HG03565 (cell line): ENCODE measurements at regions not wholly inside any gene's neighbourhood (a gene's known extent, or its start where the extent isn't known, plus 50 kb on each side); places are given as distances from the start of the nearest gene placed in this dataset.

Experiments used
- ATAC-seq: cut with Tn5 transposase; IDR thresholded peaks from one replicate; pipeline ENCODE4 v1.9.1; 2021; ENCODE audit warnings: mild to moderate bottlenecking, moderate library complexity; ENCODE audit not compliant: unreplicated experiment

GRCh38 chr9:87115785-87116184 is 168.5 kb upstream of the GAS1 start:
- no peak for ATAC-seq

- no peak for ATAC-seq
These were observed 169.2 kb upstream of the GAS1 start for GRCh38 chr9:87116492-87116891.

- ATAC-seq, result no peak
These were observed 171.3 kb upstream of the GAS1 start for GRCh38 chr9:87118594-87118993.

- ATAC-seq, result no peak
These were observed 172.1 kb upstream of the GAS1 start for GRCh38 chr9:87119328-87119881.

- no peak for ATAC-seq
These were observed 173.3 kb upstream of the GAS1 start for GRCh38 chr9:87120610-87121009.

GRCh38 chr9:87122947-87123685 is 175.8 kb upstream of the GAS1 start:
- no peak for ATAC-seq

GRCh38 chr9:87123830-87124229 is 176.5 kb upstream of the GAS1 start:
- ATAC-seq, result no peak

- ATAC-seq, result no peak
These were observed 178.5 kb upstream of the GAS1 start for GRCh38 chr9:87125819-87126218.

- no peak for ATAC-seq
These were observed 180.2 kb upstream of the GAS1 start for GRCh38 chr9:87127543-87127942.

- no peak for ATAC-seq
These were observed 180.8 kb upstream of the GAS1 start for GRCh38 chr9:87127978-87128614.

GRCh38 chr9:87128844-87129493 is 181.7 kb upstream of the GAS1 start:
- ATAC-seq, result no peak

- no peak for ATAC-seq
These were observed 187.8 kb upstream of the GAS1 start for GRCh38 chr9:87135074-87135473.

- ATAC-seq, result no peak
These were observed 190.4 kb upstream of the GAS1 start for GRCh38 chr9:87137718-87138117.

- no peak for ATAC-seq
These were observed 191.1 kb upstream of the GAS1 start for GRCh38 chr9:87138128-87139040.

GRCh38 chr9:87139099-87139730 is 191.9 kb upstream of the GAS1 start:
- no peak for ATAC-seq

- no peak for ATAC-seq
These were observed 192.8 kb upstream of the GAS1 start for GRCh38 chr9:87140142-87140541.

- no peak for ATAC-seq
These were observed 193.4 kb upstream of the GAS1 start for GRCh38 chr9:87140605-87141109.

GRCh38 chr9:87141124-87141523 is 193.8 kb upstream of the GAS1 start:
- ATAC-seq, result no peak

GRCh38 chr9:87146933-87147332 is 199.6 kb upstream of the GAS1 start:
- no peak for ATAC-seq

GRCh38 chr9:87147839-87148238 is 200.5 kb upstream of the GAS1 start:
- no peak for ATAC-seq
